NT2/D1 (cell line): ENCODE measurements at regions not wholly inside any gene's neighbourhood (a gene's known extent, or its start where the extent isn't known, plus 50 kb on each side); places are given as distances from the start of the nearest gene placed in this dataset.

Source experiments
- SUZ12 ChIP-seq: IDR thresholded peaks from 2 replicates; pipeline ENCODE4 v1.6.1; 2011; ENCODE audit not compliant: insufficient read length, insufficient read depth; ENCODE audit errors: extremely low read depth
- YY1 ChIP-seq: IDR thresholded peaks from 2 replicates; pipeline ENCODE4 v1.6.1; 2011; ENCODE audit not compliant: insufficient read length, insufficient read depth

DNA sequence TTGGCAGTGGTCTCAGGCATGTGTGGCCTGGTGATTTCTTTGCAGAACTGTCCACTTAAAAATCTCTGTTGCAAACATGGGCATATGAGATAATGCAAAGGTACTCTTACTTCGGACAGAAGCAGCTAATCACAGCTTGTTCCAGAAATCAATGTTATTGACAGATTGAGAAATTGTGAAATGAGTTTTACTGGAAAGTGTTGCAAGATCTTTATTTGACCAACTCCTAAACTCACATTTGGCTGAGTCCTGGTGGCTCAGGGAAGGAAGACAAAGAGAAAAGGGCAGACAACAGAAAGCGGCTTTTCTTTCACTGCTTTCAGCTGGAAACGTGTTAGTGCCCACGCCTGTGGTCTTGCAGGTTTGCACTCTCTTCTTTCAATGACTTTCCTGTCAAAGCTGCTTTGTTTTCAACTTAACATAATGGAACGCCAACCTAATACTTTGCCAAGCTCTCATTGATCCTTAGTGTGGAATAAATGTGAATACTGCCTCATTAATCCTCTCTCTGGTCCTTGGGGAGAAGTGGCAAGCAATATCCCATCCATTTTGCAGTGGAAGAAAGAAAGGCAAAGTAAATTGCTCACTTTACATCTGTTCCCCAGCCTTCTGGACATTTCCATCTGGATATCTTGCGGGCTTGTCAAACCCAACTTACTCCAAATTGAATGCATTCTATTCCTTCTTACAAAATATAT, 586.4 kb downstream of the LRRC70 start:
- TF ChIP-seq YY1 (no peak), SUZ12 (no peak)
